ENCODE measurements at regions not wholly inside any gene's neighbourhood (a gene's known extent, or its start where the extent isn't known, plus 50 kb on each side); places are given as distances from the start of the nearest gene placed in this dataset.

- Histone ChIP-seq H3K9me3 (ENCODE audit: control insufficient read depth, insufficient read depth, low read length) (peaks cover 3% of the 10 kb centered on the region; the same call in 1 of the 2 replicates), H4K20me1 (ENCODE audit: control insufficient read depth, insufficient read depth, low read depth, low read length) (no peaks in the 10 kb centered on the region), H3K4me3 (ENCODE audit: low read length) (no peak overlapping the region), H3K36me3 (ENCODE audit: control insufficient read depth, low read length) (no peaks in the 10 kb centered on the region), H3F3A (ENCODE audit: control insufficient read depth, insufficient read depth) (no peaks in the 10 kb centered on the region), H3K9me2 (replicated peaks; ENCODE audit: control insufficient read depth, low read length) (no peaks in the 10 kb centered on the region), H3K79me2 (ENCODE audit: control insufficient read depth, low read length) (no peaks in the 10 kb centered on the region), H3K4me1 (ENCODE audit: control insufficient read depth, low read length) (no peaks in the 10 kb centered on the region), H3K27ac (ENCODE audit: low read depth, low read length) (no peak overlapping the region), H3K27me3 (ENCODE audit: control insufficient read depth, low read length) (0 out of 2 replicates have a peak, but pooled peaks cover 2% of the 10 kb centered on the region), H3K4me2 (ENCODE audit: low read length) (no peak overlapping the region)
- TF ChIP-seq EZH2phosphoT487 (IDR thresholded peaks at IDR 0.05; ENCODE audit: borderline replicate concordance, low read length) = no peak
- TF ChIP-seq CTCF (IDR thresholded peaks at IDR 0.05; ENCODE audit: low read depth, low read length, poor library complexity, severe bottlenecking) = no peak
These were observed 89.5 kb upstream of the NCK2 start for GRCh38 chr2:105655244-105655643.

- TF ChIP-seq CTCF (IDR thresholded peaks at IDR 0.05; ENCODE audit: low read depth, low read length, poor library complexity, severe bottlenecking) = no peak
- no peak for TF ChIP-seq EZH2phosphoT487 (IDR thresholded peaks at IDR 0.05; ENCODE audit: borderline replicate concordance, low read length)
- no peak overlapping the region for H3K4me2 ChIP-seq (ENCODE audit: low read length)
- H3K4me1 ChIP-seq (ENCODE audit: control insufficient read depth, low read length) = no peaks in the 10 kb centered on the region
- peaks cover 3% of the 10 kb centered on the region; the same call in 1 of the 2 replicates for H3K9me3 ChIP-seq (ENCODE audit: control insufficient read depth, insufficient read depth, low read length)
- H3K27ac ChIP-seq (ENCODE audit: low read depth, low read length) = no peak overlapping the region
- H3K79me2 ChIP-seq (ENCODE audit: control insufficient read depth, low read length) = no peaks in the 10 kb centered on the region
- H3F3A ChIP-seq (ENCODE audit: control insufficient read depth, insufficient read depth) = no peaks in the 10 kb centered on the region
- 0 out of 2 replicates have a peak, but pooled peaks cover 2% of the 10 kb centered on the region for H3K27me3 ChIP-seq (ENCODE audit: control insufficient read depth, low read length)
- H3K4me3 ChIP-seq (ENCODE audit: low read length) = no peak overlapping the region
- H3K9me2 ChIP-seq (replicated peaks; ENCODE audit: control insufficient read depth, low read length) = no peaks in the 10 kb centered on the region
- H3K36me3 ChIP-seq (ENCODE audit: control insufficient read depth, low read length) = no peaks in the 10 kb centered on the region
- no peaks in the 10 kb centered on the region for H4K20me1 ChIP-seq (ENCODE audit: control insufficient read depth, insufficient read depth, low read depth, low read length)
These were observed 90.2 kb upstream of the NCK2 start for GRCh38 chr2:105654474-105655004.

GRCh38 chr2:105653302-105653701 lies 91.4 kb upstream of the NCK2 start:
- Histone ChIP-seq H3F3A (ENCODE audit: control insufficient read depth, insufficient read depth) (no peaks in the 10 kb centered on the region), H3K4me1 (ENCODE audit: control insufficient read depth, low read length) (no peaks in the 10 kb centered on the region), H3K27me3 (ENCODE audit: control insufficient read depth, low read length) (0 out of 2 replicates have a peak, but pooled peaks cover 2% of the 10 kb centered on the region), H4K20me1 (ENCODE audit: control insufficient read depth, insufficient read depth, low read depth, low read length) (no peaks in the 10 kb centered on the region), H3K4me2 (ENCODE audit: low read length) (no peak overlapping the region), H3K9me2 (replicated peaks; ENCODE audit: control insufficient read depth, low read length) (no peaks in the 10 kb centered on the region), H3K27ac (ENCODE audit: low read depth, low read length) (no peak overlapping the region), H3K79me2 (ENCODE audit: control insufficient read depth, low read length) (no peaks in the 10 kb centered on the region), H3K9me3 (ENCODE audit: control insufficient read depth, insufficient read depth, low read length) (peaks cover 3% of the 10 kb centered on the region; the same call in 1 of the 2 replicates), H3K36me3 (ENCODE audit: control insufficient read depth, low read length) (no peaks in the 10 kb centered on the region), H3K4me3 (ENCODE audit: low read length) (no peak overlapping the region)
- TF ChIP-seq EZH2phosphoT487 (IDR thresholded peaks at IDR 0.05; ENCODE audit: borderline replicate concordance, low read length) (no peak), CTCF (IDR thresholded peaks at IDR 0.05; ENCODE audit: low read depth, low read length, poor library complexity, severe bottlenecking) (no peak)

Measured in DOHH2 (cell line).